ENCODE measurements at regions not wholly inside any gene's neighbourhood (a gene's known extent, or its start where the extent isn't known, plus 50 kb on each side); places are given as distances from the start of the nearest gene placed in this dataset.

DNA sequence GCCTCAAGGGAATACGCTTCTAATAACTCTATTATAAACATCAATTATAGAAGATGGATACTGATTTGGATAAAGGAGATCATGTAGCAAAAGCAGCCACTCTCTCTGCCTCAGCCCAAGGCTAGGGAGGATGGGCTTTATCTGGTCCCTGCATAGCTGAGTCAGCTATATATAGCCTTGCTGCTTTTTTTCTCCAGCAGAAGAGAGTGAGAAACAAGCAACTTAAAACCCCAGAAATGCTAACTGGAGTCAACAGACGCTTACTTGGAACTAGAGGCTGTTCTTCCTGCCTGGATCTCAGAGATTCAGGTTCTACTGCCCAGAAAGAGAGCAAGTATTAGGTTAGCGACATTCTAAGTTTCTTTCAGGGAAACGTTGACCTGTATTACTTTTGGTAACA is 426.7 kb upstream of the KLHL29 start:
- TF ChIP-seq, protein P1, sequence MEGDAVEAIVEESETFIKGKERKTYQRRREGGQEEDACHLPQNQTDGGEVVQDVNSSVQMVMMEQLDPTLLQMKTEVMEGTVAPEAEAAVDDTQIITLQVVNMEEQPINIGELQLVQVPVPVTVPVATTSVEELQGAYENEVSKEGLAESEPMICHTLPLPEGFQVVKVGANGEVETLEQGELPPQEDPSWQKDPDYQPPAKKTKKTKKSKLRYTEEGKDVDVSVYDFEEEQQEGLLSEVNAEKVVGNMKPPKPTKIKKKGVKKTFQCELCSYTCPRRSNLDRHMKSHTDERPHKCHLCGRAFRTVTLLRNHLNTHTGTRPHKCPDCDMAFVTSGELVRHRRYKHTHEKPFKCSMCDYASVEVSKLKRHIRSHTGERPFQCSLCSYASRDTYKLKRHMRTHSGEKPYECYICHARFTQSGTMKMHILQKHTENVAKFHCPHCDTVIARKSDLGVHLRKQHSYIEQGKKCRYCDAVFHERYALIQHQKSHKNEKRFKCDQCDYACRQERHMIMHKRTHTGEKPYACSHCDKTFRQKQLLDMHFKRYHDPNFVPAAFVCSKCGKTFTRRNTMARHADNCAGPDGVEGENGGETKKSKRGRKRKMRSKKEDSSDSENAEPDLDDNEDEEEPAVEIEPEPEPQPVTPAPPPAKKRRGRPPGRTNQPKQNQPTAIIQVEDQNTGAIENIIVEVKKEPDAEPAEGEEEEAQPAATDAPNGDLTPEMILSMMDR (conservative IDR thresholded peaks at IDR 0.05), result no peak
- TF ChIP-seq ZFX (IDR thresholded peaks at IDR 0.05), result no peak

Data from C4-2B (cell line).